ENCODE measurements at regions not wholly inside any gene's neighbourhood (a gene's known extent, or its start where the extent isn't known, plus 50 kb on each side); places are given as distances from the start of the nearest gene placed in this dataset.

GRCh38 chr20:52880259-52880658, 91.9 kb upstream of the TSHZ2 start:
- intact Hi-C loops (cut with micrococcal nuclease; ENCODE audit: unreplicated experiment): no loop called here
- no peak overlapping the region for H3K4me3 ChIP-seq (ENCODE audit: low read depth in 2 of 2, low read length in 2 of 2)
- H3K27ac ChIP-seq (ENCODE audit: low read length): no peak overlapping the region
- ChIA-PET CTCF (no interaction called here), POLR2A (no interaction called here)
- no peaks in the 10 kb centered on the region for H3K4me1 ChIP-seq (ENCODE audit: control insufficient read depth, insufficient read depth, low read length)
- no peaks in the 10 kb centered on the region for H3K9me3 ChIP-seq (ENCODE audit: control insufficient read depth, insufficient read depth, low read depth, low read length)
- in situ Hi-C loops (cut with HindIII; ENCODE audit: low pct_unique_long_range_greater_than_20kb, low sequenced_read_pairs): no loop called here
- DNase-seq (ENCODE audit: low read depth, low spot score) (no peak), ATAC-seq (no peak)
- no peak for TF ChIP-seq CTCF (IDR thresholded peaks at IDR 0.05)
- TF ChIP-seq REST (IDR thresholded peaks at IDR 0.05; ENCODE audit: insufficient read depth in 1 of 2, low read depth in 2 of 2, low read length in 1 of 2): no peak
- TF ChIP-seq SIN3A (IDR thresholded peaks at IDR 0.05; ENCODE audit: borderline replicate concordance, insufficient read depth, low read depth, low read length): no peak
- TF ChIP-seq POLR2AphosphoS5 (IDR thresholded peaks at IDR 0.05; ENCODE audit: low read depth, low read length): no peak
- TF ChIP-seq TCF7L2 (IDR thresholded peaks at IDR 0.05; ENCODE audit: low read depth, low read length): no peak
- H3K36me3 ChIP-seq (ENCODE audit: control insufficient read depth, insufficient read depth, low read length): no peaks in the 10 kb centered on the region
- BruUV-seq (replicated peaks): no TSS peak
- H3K27me3 ChIP-seq (ENCODE audit: control insufficient read depth, insufficient read depth, low read length): no peaks in the 10 kb centered on the region

- TF ChIP-seq TCF7L2 (IDR thresholded peaks at IDR 0.05; ENCODE audit: low read depth, low read length) (no peak), CTCF (IDR thresholded peaks at IDR 0.05) (no peak), SIN3A (IDR thresholded peaks at IDR 0.05; ENCODE audit: borderline replicate concordance, insufficient read depth, low read depth, low read length) (no peak), REST (IDR thresholded peaks at IDR 0.05; ENCODE audit: insufficient read depth in 1 of 2, low read depth in 2 of 2, low read length in 1 of 2) (no peak), POLR2AphosphoS5 (IDR thresholded peaks at IDR 0.05; ENCODE audit: low read depth, low read length) (no peak)
- DNase-seq (ENCODE audit: low read depth, low spot score) (no peak), ATAC-seq (no peak)
- no peaks in the 10 kb centered on the region for H3K27me3 ChIP-seq (ENCODE audit: control insufficient read depth, insufficient read depth, low read length)
- H3K27ac ChIP-seq (ENCODE audit: low read length): no peak overlapping the region
- intact Hi-C loops (cut with micrococcal nuclease; ENCODE audit: unreplicated experiment) (no loop called here), in situ Hi-C loops (cut with HindIII; ENCODE audit: low pct_unique_long_range_greater_than_20kb, low sequenced_read_pairs) (no loop called here)
- H3K9me3 ChIP-seq (ENCODE audit: control insufficient read depth, insufficient read depth, low read depth, low read length): no peaks in the 10 kb centered on the region
- POLR2A ChIA-PET: no interaction called here
- H3K4me1 ChIP-seq (ENCODE audit: control insufficient read depth, insufficient read depth, low read length): no peaks in the 10 kb centered on the region
- no peak overlapping the region for H3K4me3 ChIP-seq (ENCODE audit: low read depth in 2 of 2, low read length in 2 of 2)
- H3K36me3 ChIP-seq (ENCODE audit: control insufficient read depth, insufficient read depth, low read length): no peaks in the 10 kb centered on the region
- BruUV-seq (replicated peaks): no TSS peak
- CTCF ChIA-PET: no interaction called here
Measured at GRCh38 chr20:52874241-52874640, 97.9 kb upstream of the TSHZ2 start.
